ENCODE measurements at regions not wholly inside any gene's neighbourhood (a gene's known extent, or its start where the extent isn't known, plus 50 kb on each side); places are given as distances from the start of the nearest gene placed in this dataset.

GRCh38 chr14:61894452-61895077 is 132.3 kb downstream of the SNAPC1 start:
- peak; percentile 94 for DNase-seq

GRCh38 chr14:61897300-61897699 is 135.1 kb downstream of the SNAPC1 start:
- no peak for DNase-seq

- DNase-seq: no peak
Measured at GRCh38 chr14:61898568-61898967, 136.3 kb downstream of the SNAPC1 start.

GRCh38 chr14:61899497-61899896 is 137.3 kb downstream of the SNAPC1 start:
- DNase-seq: peak; percentile 86

- no peak for DNase-seq
Measured at GRCh38 chr14:61904946-61905345, 142.7 kb downstream of the SNAPC1 start.

GRCh38 chr14:61911574-61911973 is 149.4 kb downstream of the SNAPC1 start:
- DNase-seq: peak; percentile 89

GRCh38 chr14:61918998-61919397 is 156.8 kb downstream of the SNAPC1 start:
- no peak for DNase-seq

- no peak for DNase-seq
Measured at GRCh38 chr14:61923348-61923747, 161.1 kb downstream of the SNAPC1 start.

GRCh38 chr14:61925043-61925442 is 162.8 kb downstream of the SNAPC1 start:
- no peak for DNase-seq

GRCh38 chr14:61925732-61926435 is 163.7 kb downstream of the SNAPC1 start:
- DNase-seq: no peak

GRCh38 chr14:61927060-61927459 is 164.8 kb downstream of the SNAPC1 start:
- no peak for DNase-seq

GRCh38 chr14:61927520-61927919 is 165.3 kb downstream of the SNAPC1 start:
- no peak for DNase-seq

- DNase-seq: no peak
Measured at GRCh38 chr14:61928300-61928699, 166.1 kb downstream of the SNAPC1 start.

GRCh38 chr14:61928701-61929100 is 166.5 kb downstream of the SNAPC1 start:
- no peak for DNase-seq

GRCh38 chr14:61929651-61930050 is 167.4 kb downstream of the SNAPC1 start:
- DNase-seq: no peak

GRCh38 chr14:61930101-61930857 is 168.1 kb downstream of the SNAPC1 start:
- DNase-seq: peak; percentile 71

GRCh38 chr14:61932974-61933373 is 170.8 kb downstream of the SNAPC1 start:
- DNase-seq: no peak

- no peak for DNase-seq
Measured at GRCh38 chr14:61934385-61934784, 172.2 kb downstream of the SNAPC1 start.

- DNase-seq: no peak
Measured at GRCh38 chr14:61939776-61940175, 177.6 kb downstream of the SNAPC1 start.

GRCh38 chr14:61940666-61941420 is 178.6 kb downstream of the SNAPC1 start:
- no peak for DNase-seq

- no peak for DNase-seq
Measured at GRCh38 chr14:61941421-61942150, 179.4 kb downstream of the SNAPC1 start.

GRCh38 chr14:61948376-61948775 is 186.2 kb downstream of the SNAPC1 start:
- no peak for DNase-seq

- DNase-seq: peak; percentile 95
Measured at GRCh38 chr14:61950340-61950739, 188.1 kb downstream of the SNAPC1 start.

Data from NCI-H2171 (cell line).